Activated CD4-positive, alpha-beta T cell treated with anti-CD3 and anti-CD28 coated beads, Interleukin-2, Interleukin-4, amounts not matched to agents 100 ng/mL and 50 ng/mL, durations not matched to agents 16 hours and 8 hours (primary cell): ENCODE measurements at regions not wholly inside any gene's neighbourhood (a gene's known extent, or its start where the extent isn't known, plus 50 kb on each side); places are given as distances from the start of the nearest gene placed in this dataset.
"Not testable (repeated sequence)": the region's sequence is repeated elsewhere in the genome, so short reads cannot be mapped to it uniquely, and the experiment has no call there.

ENCODE experiments used
- DNase-seq: peaks from one replicate; pipeline ENCODE4 v3.0.0-alpha.2; 2020; ENCODE audit warnings: low spot score

DNA sequence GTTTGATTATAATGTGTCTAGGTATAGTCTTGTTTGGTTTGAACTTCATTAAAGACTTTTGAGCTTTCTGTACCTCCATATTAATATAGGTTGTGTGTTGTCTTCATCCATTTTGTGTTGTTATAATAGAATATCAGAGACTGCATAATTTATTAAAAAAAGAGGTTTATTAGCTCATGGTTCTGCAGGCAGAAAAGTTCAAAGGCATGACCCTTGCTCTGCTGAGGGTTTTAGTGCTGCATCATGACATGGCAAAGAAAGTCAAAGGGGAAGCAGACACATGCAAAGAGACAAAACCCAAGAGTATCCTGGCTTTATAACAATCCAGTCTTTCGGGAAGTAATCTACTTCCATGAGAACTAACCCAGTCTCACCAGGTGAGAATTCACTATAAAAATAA is 358.2 kb downstream of the EDEM1 start:
- DNase-seq = no peak

DNA sequence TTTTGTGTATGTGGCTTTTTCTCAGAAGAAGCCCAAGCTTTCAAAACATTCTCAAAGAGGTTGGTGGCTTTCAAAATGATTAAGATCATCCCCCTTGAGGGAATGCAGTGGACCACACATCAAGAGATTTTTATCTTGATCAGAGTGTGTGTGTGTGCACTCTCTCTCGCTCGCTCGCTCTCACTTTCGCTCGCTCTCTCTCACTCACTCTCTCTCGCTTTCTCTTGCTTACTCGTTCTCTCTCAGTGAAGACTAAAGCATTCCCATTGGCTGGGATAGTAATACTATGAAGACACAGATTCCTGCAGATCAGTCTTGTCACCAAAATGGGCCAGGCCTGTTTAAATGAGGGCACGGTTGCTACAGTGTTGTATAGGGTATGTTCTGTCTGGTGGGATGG is 365.7 kb downstream of the EDEM1 start:
- no peak for DNase-seq

DNA sequence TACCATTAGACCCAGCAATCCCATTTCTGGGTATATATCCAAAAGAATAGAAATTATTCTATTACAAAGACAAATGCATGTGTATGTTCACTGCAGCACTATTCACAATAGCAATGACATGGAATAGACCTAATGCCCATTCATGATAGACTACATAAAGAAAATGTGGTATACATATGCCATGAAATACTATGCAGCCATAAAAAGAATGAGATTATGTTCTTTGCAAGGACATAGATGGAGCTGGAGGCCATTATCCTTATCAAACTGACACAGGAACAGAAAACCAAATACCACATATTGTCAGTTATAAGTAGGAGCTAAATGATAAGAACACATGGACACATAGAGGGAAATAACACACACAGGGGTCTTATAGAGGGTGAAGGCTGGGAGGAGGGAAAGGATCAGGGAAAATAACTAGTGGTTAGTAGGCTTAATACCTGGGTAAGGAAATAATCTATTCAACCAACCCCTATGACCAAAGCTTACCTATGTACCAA is 366.8 kb downstream of the EDEM1 start:
- DNase-seq = no peak

DNA sequence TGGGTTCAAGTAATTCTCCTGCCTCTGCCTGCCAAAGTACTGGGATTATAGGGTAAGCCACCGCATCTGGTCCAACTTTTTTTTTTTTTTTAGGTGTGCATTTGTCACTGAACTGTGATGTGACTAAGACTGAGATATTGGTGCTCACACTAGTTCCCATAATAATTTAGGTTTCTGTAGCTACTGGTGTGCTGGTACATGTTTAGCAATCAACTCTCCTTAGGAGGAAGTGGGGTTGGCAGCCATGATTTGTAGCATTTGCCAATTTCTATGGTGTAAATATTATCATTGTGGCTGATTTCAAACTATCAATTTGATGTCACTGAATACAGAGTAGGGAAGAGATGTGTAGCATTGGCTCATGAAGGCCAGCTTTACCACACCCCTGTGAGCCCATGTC is 372.7 kb downstream of the EDEM1 start:
- DNase-seq = no peak

- no peak for DNase-seq
Measured at GRCh38 chr3:5563537-5564277, 376.2 kb downstream of the EDEM1 start.

DNA sequence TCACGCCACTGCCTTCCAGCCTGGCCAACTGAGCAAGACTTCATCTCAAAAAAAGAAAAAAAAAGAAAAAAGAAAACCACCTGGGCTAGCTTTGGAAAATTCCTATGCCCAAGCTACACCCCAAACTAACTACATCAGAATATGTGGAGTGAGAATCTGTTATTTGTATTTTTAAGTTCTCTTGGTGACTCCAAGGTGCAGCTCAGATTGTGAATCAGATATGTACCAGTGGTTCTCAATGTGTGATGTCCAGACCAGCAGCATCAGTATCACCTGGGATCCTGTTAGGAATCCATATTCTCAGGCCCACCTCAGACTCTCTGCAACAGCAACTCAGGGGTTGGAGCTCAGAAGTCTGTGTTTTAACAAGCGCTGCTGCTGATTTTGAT is 376.8 kb downstream of the EDEM1 start:
- no peak for DNase-seq

- DNase-seq = no peak
Measured at GRCh38 chr3:5565026-5565425, 377.5 kb downstream of the EDEM1 start.

DNA sequence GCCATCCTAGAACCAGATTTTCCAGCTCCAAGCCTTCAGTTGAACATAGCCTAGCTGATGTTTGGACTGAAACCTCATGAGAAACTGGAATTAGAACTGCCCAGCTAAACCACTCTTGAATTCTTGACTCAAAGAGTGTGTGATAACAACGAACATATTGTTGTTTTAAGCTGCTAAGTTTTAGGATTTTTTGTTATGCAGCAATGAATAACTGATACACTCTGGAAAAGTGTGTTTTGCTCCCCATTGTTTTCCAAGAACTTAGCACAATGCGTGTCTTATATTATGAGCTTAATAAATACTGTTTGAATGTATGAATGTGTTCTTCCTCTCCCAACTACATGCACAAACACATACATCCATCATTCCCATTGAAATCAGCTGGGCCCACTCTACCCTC is 379.6 kb downstream of the EDEM1 start:
- DNase-seq = no peak

DNA sequence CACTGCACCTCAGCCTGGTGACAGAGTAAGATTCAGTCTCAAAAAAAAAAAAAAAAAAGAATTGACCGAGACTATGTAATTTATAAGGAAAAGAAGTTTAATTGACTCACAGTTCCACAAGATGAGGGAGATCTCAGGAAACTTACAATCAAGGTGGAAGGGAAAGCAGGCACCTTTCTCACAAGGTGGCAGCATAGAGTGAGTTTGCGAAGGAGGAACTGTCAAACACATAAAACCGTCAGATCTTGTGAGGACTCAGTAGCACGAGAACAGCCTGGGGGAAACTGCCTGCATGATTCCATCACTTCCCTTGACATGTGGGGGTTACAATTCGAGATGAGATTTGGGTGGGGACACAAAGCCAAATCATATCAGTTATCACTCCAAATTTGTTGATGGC is 380.9 kb downstream of the EDEM1 start:
- no peak for DNase-seq

- no peak for DNase-seq
Measured at GRCh38 chr3:5569152-5569551, 381.6 kb downstream of the EDEM1 start.

DNA sequence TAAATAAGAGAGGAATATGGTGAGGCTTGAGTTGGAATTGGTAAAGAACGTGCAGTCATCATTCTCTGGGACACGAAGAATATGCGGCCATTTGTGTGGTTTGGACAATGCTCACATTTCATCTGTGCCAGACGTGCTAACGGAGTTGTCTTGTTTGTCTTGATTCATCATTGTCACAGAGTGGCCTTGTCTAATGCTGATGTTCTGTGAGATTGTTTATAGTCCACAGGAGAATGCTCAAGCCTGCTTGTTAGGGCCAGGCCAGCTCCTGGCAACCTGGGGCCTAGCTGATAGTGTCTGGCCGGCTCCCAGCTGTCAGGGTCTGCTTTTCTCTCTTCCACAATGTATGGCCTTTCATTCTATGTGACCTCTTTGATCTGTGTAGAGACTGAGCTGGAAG is 384.7 kb downstream of the EDEM1 start:
- DNase-seq = no peak

DNA sequence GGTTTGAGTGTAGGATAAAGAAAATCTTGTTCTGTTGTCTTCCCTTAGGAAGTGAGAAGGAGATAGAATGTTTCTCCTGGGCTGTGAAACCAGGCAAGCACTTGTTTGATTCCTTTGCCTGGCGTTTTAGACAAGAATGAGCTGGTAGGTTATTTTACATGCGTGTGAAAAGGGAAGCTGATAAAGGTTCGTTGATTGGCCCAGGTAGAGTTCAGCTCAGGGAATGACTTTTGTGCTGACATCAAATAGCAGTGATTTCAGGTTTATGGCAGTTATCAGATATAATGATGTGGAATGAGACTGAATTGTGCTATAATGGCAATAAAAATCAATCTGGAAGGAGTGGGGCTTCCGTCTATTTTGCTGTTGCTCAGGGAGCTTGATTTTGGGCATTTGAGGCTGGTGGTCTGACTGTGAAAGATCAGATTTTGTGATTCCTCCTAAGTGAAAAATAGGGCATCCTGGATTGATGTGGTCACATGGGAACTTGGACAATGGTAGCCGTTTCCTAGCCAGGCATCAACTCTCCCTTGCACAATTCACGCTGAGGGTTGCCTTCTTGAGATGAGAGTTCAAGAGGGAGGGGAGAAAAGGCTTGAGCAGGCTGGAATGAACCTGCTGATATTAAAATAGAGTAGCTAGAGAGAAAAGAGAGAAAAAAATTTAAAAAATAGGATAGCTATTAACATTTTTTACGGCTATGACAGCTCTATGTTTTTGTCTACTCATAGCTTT is 388.9 kb downstream of the EDEM1 start:
- DNase-seq = no peak

GRCh38 chr3:5579139-5579602 is 391.7 kb downstream of the EDEM1 start:
- no peak for DNase-seq

- no peak for DNase-seq
Measured at GRCh38 chr3:5579946-5580345, 392.4 kb downstream of the EDEM1 start.

DNA sequence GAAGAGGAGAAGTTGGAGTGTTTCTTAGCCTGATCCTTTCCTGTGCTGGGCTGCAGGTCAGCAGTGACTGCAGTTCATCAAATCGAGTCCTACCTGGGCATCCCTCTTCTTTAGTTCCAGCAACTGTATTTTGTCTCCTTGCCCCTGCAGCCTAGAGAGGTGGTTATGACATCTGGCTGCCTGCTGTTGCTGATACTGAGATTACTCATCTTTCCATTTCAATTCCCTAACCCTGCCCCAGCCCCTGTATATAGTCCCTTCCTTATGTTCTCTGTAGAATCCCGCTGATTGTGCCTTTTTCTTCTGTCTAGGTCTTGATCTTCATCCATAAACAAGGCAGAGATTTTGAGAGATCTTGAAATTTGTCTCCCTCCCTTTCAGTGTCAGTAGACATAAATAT is 393.3 kb downstream of the EDEM1 start:
- no peak for DNase-seq

DNA sequence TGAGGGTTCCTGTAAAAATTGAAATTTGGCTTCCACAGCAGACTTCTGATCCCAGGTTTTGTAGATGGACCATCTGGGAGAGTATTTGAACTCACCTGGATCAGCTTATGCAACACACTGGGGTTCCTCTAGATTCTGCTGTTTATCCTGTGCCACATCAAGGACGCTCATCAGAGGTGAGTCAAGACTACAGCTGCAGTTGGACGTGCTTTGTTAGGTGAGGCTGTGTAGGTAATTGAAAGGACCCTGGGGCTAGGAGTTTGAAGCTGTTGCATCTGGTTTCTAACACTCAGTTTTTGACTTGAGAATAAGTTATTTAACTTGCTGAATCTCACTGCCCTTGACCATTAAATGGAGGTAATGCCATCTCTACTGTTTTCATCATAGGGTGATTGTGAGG is 394.2 kb downstream of the EDEM1 start:
- DNase-seq = no peak

DNA sequence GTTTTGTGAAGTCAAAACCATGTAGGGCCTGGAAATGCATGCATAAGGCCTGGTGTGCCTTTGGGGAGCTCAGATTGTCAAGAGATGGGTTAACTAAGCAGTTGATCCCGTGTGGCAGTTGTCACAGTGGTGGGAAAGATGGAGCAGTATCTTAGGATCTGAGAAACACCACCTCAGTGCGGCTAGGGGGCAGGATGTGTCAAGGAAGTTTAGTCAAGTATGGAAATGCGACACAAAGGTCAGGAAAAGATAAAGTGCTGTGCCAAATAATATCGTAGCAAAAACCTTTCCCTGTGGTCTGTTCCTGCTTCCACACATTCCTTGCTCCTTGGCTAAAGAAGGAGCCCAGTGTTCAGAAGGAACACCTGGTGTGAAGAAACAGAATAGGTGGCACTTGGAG is 396.4 kb downstream of the EDEM1 start:
- no peak for DNase-seq

GRCh38 chr3:5585085-5585484 is 397.6 kb downstream of the EDEM1 start:
- DNase-seq = no peak

DNA sequence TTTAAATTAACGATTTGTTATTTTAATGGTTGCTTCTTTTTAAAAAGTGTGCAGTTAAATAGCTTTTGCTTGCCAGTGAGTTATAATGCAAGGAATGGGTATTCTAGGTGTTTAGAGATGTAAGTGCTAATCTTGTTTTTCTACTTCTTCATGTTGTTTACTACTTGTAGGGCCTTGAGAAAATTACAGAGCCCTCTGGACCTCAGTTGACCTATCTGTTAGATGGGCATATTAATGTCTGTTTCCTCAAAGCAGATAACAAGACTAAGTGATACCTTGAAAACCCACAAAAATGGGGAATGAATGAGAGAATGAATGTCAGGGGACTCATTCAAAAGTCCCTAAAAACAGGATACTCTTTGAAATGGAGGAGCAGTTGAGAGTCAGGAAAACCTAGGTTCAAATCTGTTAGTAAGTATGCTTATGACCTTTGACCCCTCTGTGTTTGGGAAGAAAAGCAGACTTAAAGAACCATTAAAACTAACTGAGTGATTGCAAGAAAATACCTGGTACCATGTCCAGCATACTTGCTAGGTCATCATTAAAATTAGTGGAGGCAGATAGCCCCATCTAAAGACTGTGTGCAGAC is 419.5 kb downstream of the EDEM1 start:
- DNase-seq = no peak

DNA sequence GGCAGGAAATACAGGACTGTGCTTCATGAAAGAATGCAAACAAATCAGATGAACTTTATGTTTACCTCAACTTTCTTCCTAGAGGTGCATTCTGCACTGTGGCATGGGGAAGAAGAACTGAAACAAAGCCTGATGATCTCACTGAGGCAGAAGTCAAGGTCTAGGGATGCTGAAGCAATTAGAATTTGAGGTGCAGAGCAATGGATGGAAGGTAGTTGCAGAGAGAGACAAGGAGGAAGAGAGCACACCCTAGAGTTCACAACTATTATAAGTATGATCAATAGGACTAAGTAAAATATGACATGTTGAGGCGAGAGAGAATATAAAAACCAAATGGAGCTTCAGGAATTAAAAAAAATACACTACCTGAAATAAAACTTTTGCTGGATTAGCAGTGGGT is 420.1 kb downstream of the EDEM1 start:
- DNase-seq = no peak

- not testable (repeated sequence) for DNase-seq
Measured at GRCh38 chr3:5608971-5609370, 421.5 kb downstream of the EDEM1 start.

DNA sequence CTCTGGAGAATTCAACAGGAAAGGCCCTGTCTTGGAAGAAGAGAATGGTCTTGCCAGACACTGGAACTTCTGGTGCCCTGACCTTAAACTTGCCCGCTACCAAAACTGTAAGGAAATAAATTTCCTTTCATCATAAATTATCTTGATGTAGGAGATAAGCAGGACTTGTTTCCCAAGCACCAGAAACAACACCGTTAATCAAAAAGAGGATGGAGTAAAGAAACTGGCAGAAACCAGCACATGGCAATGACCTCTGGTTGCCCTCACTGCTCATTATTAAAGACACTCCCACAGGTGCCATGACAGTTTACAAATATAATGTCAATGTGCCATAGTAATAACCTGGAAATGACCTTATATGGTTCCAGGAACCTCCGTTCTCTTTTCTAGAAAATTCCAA is 426.1 kb downstream of the EDEM1 start:
- no peak for DNase-seq

DNA sequence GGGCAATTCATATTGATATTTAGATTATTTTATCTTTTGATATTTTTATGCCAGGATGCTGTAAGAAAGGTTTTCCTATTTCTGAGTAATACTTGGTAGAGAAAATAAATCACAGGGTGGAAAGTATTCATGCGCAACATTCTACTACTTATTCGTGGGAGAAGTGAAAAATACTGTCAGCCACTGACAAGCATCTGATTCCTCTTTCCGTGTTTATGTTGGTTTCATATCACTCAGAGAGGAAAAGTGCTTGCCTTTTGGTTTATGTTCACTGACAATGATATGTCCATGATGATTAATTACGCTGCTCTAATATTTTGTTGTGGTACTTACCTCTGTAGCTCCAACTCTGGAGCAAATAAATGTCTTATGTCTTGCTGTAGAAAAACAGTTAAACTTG is 429.4 kb downstream of the EDEM1 start:
- no peak for DNase-seq
